Ovary (tissue), 3 donors: ENCODE measurements at regions not wholly inside any gene's neighbourhood (a gene's known extent, or its start where the extent isn't known, plus 50 kb on each side); places are given as distances from the start of the nearest gene placed in this dataset.

Experiments
- EP300 ChIP-seq: sonication (generic); formaldehyde crosslinking; IDR thresholded peaks from one replicate; pipeline ENCODE4 v1.6.1; 2017; ENCODE audit warnings: antibody characterized with exemption
- TF ChIP-seq, protein P1 (sequence below), 3 donors: fragments of 450-650 bp in 2 of 3; fragments of 200-600 bp in 1 of 3; IDR thresholded peaks; one replicate each; pipeline versions ENCODE4 v1.5.1 to v1.8.0; 2016 to 2022; ENCODE audit warnings: antibody characterized with exemption in 3 of 3, mild to moderate bottlenecking in 1 of 3
- donor health status: DM: no; HTN: no; CAD: no.

- TF ChIP-seq, protein P1, sequence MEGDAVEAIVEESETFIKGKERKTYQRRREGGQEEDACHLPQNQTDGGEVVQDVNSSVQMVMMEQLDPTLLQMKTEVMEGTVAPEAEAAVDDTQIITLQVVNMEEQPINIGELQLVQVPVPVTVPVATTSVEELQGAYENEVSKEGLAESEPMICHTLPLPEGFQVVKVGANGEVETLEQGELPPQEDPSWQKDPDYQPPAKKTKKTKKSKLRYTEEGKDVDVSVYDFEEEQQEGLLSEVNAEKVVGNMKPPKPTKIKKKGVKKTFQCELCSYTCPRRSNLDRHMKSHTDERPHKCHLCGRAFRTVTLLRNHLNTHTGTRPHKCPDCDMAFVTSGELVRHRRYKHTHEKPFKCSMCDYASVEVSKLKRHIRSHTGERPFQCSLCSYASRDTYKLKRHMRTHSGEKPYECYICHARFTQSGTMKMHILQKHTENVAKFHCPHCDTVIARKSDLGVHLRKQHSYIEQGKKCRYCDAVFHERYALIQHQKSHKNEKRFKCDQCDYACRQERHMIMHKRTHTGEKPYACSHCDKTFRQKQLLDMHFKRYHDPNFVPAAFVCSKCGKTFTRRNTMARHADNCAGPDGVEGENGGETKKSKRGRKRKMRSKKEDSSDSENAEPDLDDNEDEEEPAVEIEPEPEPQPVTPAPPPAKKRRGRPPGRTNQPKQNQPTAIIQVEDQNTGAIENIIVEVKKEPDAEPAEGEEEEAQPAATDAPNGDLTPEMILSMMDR (IDR thresholded peaks at IDR 0.05), result no peak
- TF ChIP-seq EP300, result no peak
Observed at GRCh38 chr2:105626966-105627340, 117.8 kb upstream of the NCK2 start.
